ENCODE measurements at regions not wholly inside any gene's neighbourhood (a gene's known extent, or its start where the extent isn't known, plus 50 kb on each side); places are given as distances from the start of the nearest gene placed in this dataset.
A peak's percentile ranks its signal among the peaks of the same experiment; 100 is the strongest.
"Not testable (repeated sequence)": the region's sequence is repeated elsewhere in the genome, so short reads cannot be mapped to it uniquely, and the experiment has no call there.

DNA sequence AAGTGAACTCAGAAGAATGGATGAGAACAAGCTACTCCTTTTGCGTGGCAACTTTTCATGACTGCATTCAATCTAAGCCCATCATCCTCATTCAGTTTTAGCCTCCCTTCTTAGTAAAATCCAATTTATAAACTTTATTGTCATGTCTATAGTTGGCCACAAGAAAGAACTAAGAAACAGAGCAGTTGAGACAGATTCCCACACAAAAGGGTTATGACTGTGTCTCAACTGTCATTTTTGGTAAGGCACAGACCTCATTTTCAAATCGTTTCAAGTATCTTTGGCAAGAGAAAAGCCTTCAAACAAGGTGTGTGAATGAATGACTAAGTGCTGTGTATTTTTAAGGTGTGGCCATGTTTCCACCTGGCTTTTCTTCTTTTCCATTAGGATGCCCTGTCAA is 84.2 kb upstream of the CREB5 start:
- Histone ChIP-seq H3K36me3 (no peaks in the 10 kb centered on the region), H3K4me1 (no peaks in the 10 kb centered on the region), H3K9me3 (no peaks in the 10 kb centered on the region), H3K27ac (no peak overlapping the region), H3K4me3 (no peak overlapping the region), H3K27me3 (no peaks in the 10 kb centered on the region)
- TF ChIP-seq, protein P1, sequence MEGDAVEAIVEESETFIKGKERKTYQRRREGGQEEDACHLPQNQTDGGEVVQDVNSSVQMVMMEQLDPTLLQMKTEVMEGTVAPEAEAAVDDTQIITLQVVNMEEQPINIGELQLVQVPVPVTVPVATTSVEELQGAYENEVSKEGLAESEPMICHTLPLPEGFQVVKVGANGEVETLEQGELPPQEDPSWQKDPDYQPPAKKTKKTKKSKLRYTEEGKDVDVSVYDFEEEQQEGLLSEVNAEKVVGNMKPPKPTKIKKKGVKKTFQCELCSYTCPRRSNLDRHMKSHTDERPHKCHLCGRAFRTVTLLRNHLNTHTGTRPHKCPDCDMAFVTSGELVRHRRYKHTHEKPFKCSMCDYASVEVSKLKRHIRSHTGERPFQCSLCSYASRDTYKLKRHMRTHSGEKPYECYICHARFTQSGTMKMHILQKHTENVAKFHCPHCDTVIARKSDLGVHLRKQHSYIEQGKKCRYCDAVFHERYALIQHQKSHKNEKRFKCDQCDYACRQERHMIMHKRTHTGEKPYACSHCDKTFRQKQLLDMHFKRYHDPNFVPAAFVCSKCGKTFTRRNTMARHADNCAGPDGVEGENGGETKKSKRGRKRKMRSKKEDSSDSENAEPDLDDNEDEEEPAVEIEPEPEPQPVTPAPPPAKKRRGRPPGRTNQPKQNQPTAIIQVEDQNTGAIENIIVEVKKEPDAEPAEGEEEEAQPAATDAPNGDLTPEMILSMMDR (IDR thresholded peaks at IDR 0.05) = no peak
- TF ChIP-seq POLR2A (IDR thresholded peaks at IDR 0.05) = no peak
- TF ChIP-seq POLR2AphosphoS5 (IDR thresholded peaks at IDR 0.05) = no peak
- intact Hi-C loops (cut with DNase I; ENCODE audit: low total_unique reads) = no loop called here
- DNase-seq (ENCODE audit: low spot score in 2 of 2) = no peak

DNA sequence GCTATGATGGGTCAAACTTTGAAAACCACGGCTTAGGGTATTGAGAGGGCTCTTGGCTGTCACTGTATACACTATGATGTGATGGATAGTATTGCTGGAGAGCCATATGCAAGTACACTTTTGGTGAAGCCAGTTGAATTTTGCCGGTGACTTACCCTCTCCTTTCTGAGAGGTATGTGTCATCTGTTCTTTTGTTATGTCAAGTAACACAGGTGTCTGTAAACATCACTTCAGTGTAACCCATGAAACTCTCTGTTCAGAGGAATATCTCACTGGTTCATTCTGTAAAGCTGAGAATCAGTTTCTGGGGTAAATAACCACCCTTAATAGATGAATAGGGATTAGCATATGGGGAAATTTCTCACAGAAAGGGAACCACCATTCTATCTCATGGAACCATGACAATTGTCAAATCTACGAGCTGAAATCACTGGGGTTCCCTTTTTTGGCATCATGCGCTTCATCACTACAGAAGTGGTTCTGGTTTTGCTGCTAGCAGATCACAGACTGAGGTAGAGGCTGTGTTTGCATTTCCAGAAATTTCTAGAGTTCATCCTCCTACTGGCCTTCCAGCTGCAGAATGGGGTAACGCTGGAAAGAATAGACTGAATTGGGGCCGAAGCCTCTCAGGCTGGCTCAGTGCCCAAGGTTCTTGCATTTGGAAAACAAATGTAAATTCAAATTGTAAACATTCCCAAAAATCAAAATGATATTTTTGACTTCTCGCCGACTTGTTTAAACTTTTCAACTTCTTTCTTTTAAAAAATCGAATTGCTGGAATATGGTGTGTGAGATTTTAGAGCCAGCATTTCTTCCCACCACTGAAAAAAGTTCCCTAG is 83.3 kb upstream of the CREB5 start:
- TF ChIP-seq POLR2AphosphoS5 (IDR thresholded peaks at IDR 0.05) (no peak), POLR2A (IDR thresholded peaks at IDR 0.05) (no peak)
- TF ChIP-seq, protein P1 (IDR thresholded peaks at IDR 0.05) = no peak
- Histone ChIP-seq H3K4me1 (no peaks in the 10 kb centered on the region), H3K9me3 (no peaks in the 10 kb centered on the region), H3K36me3 (no peaks in the 10 kb centered on the region), H3K4me3 (no peak overlapping the region), H3K27ac (no peak overlapping the region), H3K27me3 (no peaks in the 10 kb centered on the region)
- intact Hi-C loops (cut with DNase I; ENCODE audit: low total_unique reads) = no loop called here
- DNase-seq (ENCODE audit: low spot score in 2 of 2) = no peak

DNA sequence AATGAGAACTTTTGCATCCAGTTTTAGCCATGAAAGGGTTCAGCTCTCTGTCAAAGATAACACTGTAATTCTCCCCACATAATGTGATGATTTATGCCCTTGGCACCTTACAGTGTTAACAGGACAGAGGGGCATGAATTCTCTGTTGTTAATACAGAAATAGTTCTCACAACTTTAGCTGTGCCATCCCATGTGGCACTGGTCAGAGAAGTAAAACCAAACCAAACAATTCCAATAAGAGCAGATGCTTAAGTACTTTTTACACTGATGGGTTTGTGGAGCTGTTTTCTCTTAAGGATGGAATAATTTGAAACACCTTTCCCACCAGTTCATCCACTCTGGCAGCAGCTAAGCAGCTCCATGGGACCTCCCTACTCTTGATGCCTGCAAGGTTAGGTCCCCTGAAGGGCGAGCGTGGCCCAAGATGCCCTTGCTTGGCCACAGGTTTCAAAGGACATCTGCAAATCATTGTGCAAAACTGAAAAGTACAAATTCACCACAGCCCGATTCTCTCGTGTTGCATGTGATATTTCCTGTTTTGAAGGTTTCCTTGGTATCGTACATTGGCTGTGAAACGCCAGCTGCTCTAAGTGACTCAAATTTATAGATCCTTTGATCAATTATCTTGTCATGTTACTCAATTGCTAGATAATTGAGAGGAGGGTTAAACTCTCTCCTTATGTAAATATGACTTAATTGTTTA is 82.5 kb upstream of the CREB5 start:
- no peaks in the 10 kb centered on the region for H3K27me3 ChIP-seq
- H3K36me3 ChIP-seq = no peaks in the 10 kb centered on the region
- intact Hi-C loops (cut with DNase I; ENCODE audit: low total_unique reads) = no loop called here
- DNase-seq (ENCODE audit: low spot score in 2 of 2) = no peak
- H3K27ac ChIP-seq = no peak overlapping the region
- no peaks in the 10 kb centered on the region for H3K9me3 ChIP-seq
- TF ChIP-seq POLR2AphosphoS5 (IDR thresholded peaks at IDR 0.05) = peak in 1 of 3 donors; percentile 22
- TF ChIP-seq, protein P1 (IDR thresholded peaks at IDR 0.05) = no peak
- H3K4me1 ChIP-seq = no peaks in the 10 kb centered on the region
- H3K4me3 ChIP-seq = no peak overlapping the region

DNA sequence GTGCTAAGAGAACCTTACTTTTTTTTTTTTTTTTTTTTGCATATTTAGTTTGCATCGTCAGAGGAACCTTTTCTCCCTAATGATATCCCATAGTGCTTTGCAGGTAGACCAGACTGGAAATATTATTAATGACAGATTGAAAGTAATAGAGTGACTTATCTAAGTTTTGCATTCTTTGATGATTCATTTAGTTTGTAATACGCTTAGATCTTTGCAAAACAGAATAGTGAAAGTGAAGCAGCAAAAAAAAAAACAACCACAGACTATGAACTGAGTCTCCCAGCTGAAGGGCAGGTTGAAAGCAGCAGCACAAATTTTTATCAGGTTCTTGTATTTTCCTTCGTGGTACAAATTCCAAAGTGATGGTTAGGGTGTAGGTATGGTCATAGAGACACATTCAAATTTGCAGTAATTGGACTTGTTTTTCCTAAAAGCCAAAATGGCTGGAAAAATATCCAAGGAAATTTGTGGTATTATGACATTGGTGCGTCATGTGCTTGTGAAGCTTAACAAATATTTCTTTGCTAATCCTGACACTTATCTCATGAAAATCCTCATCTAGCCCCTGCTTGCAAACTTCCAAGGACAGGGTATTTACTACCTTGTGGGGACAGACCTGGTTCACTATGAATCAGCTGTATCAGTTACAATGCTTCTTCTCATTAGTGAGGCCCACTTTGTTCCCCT is 81.8 kb upstream of the CREB5 start:
- Histone ChIP-seq H3K27ac (no peak overlapping the region), H3K9me3 (no peaks in the 10 kb centered on the region), H3K36me3 (no peaks in the 10 kb centered on the region), H3K4me1 (no peaks in the 10 kb centered on the region), H3K4me3 (no peak overlapping the region), H3K27me3 (no peaks in the 10 kb centered on the region)
- intact Hi-C loops (cut with DNase I; ENCODE audit: low total_unique reads) = no loop called here
- no peak for TF ChIP-seq POLR2A (IDR thresholded peaks at IDR 0.05)
- TF ChIP-seq POLR2AphosphoS5 (IDR thresholded peaks at IDR 0.05) = no peak
- TF ChIP-seq, protein P1 (IDR thresholded peaks at IDR 0.05) = no peak
- DNase-seq (ENCODE audit: low spot score in 2 of 2) = no peak

DNA sequence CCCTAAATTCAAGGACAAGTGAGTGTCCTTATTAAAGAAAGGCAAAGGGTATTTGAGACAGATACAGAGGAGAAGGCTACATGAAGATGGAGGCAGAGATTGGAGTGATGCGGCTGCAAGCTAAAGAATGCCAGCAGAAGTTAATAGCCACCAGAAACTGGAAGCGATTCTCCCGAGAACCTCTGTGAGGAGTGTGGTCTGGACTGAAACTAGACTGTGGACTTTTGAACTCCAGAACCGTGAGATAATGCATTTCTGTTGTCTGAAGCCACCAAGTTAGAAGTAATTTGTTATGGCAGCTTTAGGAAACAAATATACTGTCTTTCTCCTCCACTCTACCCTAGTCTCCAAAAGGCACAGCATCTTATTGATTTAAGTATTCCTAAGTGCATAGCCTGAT is 80.3 kb upstream of the CREB5 start:
- Histone ChIP-seq H3K27me3 (no peaks in the 10 kb centered on the region), H3K36me3 (no peaks in the 10 kb centered on the region), H3K9me3 (no peaks in the 10 kb centered on the region), H3K4me3 (no peak overlapping the region), H3K4me1 (no peaks in the 10 kb centered on the region), H3K27ac (no peak overlapping the region)
- TF ChIP-seq POLR2A (IDR thresholded peaks at IDR 0.05) = no peak
- TF ChIP-seq, protein P1 (IDR thresholded peaks at IDR 0.05) = no peak
- no peak for TF ChIP-seq POLR2AphosphoS5 (IDR thresholded peaks at IDR 0.05)
- intact Hi-C loops (cut with DNase I; ENCODE audit: low total_unique reads) = no loop called here
- no peak for DNase-seq (ENCODE audit: low spot score in 2 of 2)

DNA sequence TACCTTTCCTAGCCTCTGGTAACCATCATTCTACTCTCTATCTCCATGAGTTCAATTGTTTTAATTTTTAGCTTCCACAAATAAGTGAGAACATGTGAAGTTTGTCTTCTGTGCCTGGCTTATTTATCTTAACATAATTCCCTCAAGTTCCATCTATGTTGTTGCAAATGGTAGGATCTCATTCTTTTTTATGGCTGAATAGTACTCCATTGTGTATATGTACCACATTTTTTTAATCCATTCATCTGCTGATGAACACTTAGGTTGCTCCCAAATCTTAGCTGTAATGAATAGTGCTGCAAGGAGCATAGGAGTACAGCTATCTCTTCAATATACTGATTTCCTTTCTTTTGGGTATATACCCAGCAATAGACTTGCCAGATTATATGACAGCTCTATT is 78.8 kb upstream of the CREB5 start:
- H3K27me3 ChIP-seq; H3K9me3 ChIP-seq; H3K27ac ChIP-seq; intact Hi-C loops (cut with DNase I; ENCODE audit: low total_unique reads); DNase-seq (ENCODE audit: low spot score in 2 of 2); H3K36me3 ChIP-seq; H3K4me3 ChIP-seq; H3K4me1 ChIP-seq: not testable (repeated sequence)
